Naive thymus-derived CD4-positive, alpha-beta T cell (primary cell): ENCODE measurements at regions not wholly inside any gene's neighbourhood (a gene's known extent, or its start where the extent isn't known, plus 50 kb on each side); places are given as distances from the start of the nearest gene placed in this dataset.
A peak's percentile ranks its signal among the peaks of the same experiment; 100 is the strongest.

Source experiments
- ATAC-seq: fragments of 150-1000 bp; cut with Tn5 transposase; 2 replicates; pipeline ENCODE4 v1.10.0; 2021; ENCODE audit warnings: mild to moderate bottlenecking, moderate library complexity
- CTCF ChIA-PET: fragments of 350-600 bp; sonication (Branson Sonifier 250); formaldehyde crosslinking; loops from one replicate; lab custom pipeline; 2021; ENCODE audit warnings: antibody characterized with exemption; lab: Charles Lee
- POLR2A ChIA-PET: fragments of 350-600 bp; sonication (Branson Sonifier 250); formaldehyde crosslinking; loops from one replicate; lab custom pipeline; 2021; ENCODE audit warnings: antibody characterized with exemption, inconsistent platforms; lab: Charles Lee
- DNase-seq, 9 donors: peaks; one replicate each; pipeline versions ENCODE4 v3.0.0 to v3.0.0-alpha.2; 2020 to 2022; ENCODE audit warnings: mixed read lengths in 1 of 9
- H3K27ac ChIP-seq: one replicate; pipeline ENCODE4 v1.7.0; 2013; ENCODE audit warnings: mild to moderate bottlenecking, low read depth, low read length, moderate library complexity
- H3K27me3 ChIP-seq, 2 donors: one replicate each; pipeline ENCODE4 v1.7.0; 2013; ENCODE audit warnings: low read length in 2 of 2, mild to moderate bottlenecking in 2 of 2, moderate library complexity in 2 of 2; ENCODE audit not compliant: control insufficient read depth in 2 of 2, insufficient read depth in 2 of 2
- H3K36me3 ChIP-seq, 3 experiments: 1 replicate in 2 of 3; 2 replicates in 1 of 3; pipeline ENCODE4 v1.7.0; 2013; ENCODE audit warnings: low read length in 3 of 3, mild to moderate bottlenecking in 3 of 3, moderate library complexity in 1 of 3; ENCODE audit not compliant: insufficient read depth in 3 of 3, control insufficient read depth in 2 of 3
- H3K4me1 ChIP-seq, 2 donors: one replicate each; pipeline ENCODE4 v1.7.0; 2013; ENCODE audit warnings: low read length in 2 of 2, mild to moderate bottlenecking in 2 of 2, moderate library complexity in 1 of 2; ENCODE audit not compliant: control insufficient read depth in 2 of 2, insufficient read depth in 2 of 2
- H3K4me3 ChIP-seq: 2 replicates; pipeline ENCODE4 v1.7.0; 2013; ENCODE audit warnings: mild to moderate bottlenecking, low read length
- H3K9me3 ChIP-seq, 3 experiments: 1 replicate in 2 of 3; 2 replicates in 1 of 3; pipeline ENCODE4 v1.7.0; 2013; ENCODE audit warnings: low read length in 3 of 3; ENCODE audit not compliant: control insufficient read depth in 2 of 3
- H3K27ac Mint-ChIP-seq, 9 donors: one replicate each; pipeline ENCODE4 v1.8.0; 2020 to 2022; ENCODE audit warnings: mixed read lengths in 9 of 9, mild to moderate bottlenecking in 8 of 9, moderate library complexity in 5 of 9, inconsistent platforms in 2 of 9
- H3K27me3 Mint-ChIP-seq, 5 donors: one replicate each; pipeline ENCODE4 v1.8.0; 2021 to 2022; ENCODE audit warnings: mixed read lengths in 5 of 5, mild to moderate bottlenecking in 1 of 5
- H3K36me3 Mint-ChIP-seq, 5 donors: one replicate each; pipeline ENCODE4 v1.8.0; 2020 to 2022; ENCODE audit warnings: mixed read lengths in 5 of 5, mild to moderate bottlenecking in 3 of 5, inconsistent platforms in 1 of 5
- H3K4me1 Mint-ChIP-seq, 7 donors: one replicate each; pipeline ENCODE4 v1.8.0; 2020 to 2022; ENCODE audit warnings: mixed read lengths in 7 of 7, mild to moderate bottlenecking in 3 of 7, inconsistent platforms in 1 of 7
- H3K4me3 Mint-ChIP-seq, 10 donors: one replicate each; pipeline ENCODE4 v1.8.0; 2020 to 2022; ENCODE audit warnings: mild to moderate bottlenecking in 10 of 10, mixed read lengths in 10 of 10, moderate library complexity in 6 of 10, inconsistent platforms in 2 of 10
- H3K9me3 Mint-ChIP-seq, 11 donors: one replicate each; pipeline ENCODE4 v1.8.0; 2020 to 2022; ENCODE audit warnings: mixed read lengths in 11 of 11, mild to moderate bottlenecking in 4 of 11, inconsistent platforms in 1 of 11, moderate library complexity in 1 of 11
- intact Hi-C, 2 donors: fragments of 100-400 bp; cut with micrococcal nuclease; formaldehyde crosslinking; loops; one replicate each; pipeline ENCODE4 v1.15.1; 2023

- H3K27ac Mint-ChIP-seq, result no peak overlapping the region
- Histone ChIP-seq H3K4me1 (no peaks in the 10 kb centered on the region), H3K9me3 (no peaks in the 10 kb centered on the region), H3K36me3 (no peaks in the 10 kb centered on the region), H3K4me3 (no peak overlapping the region), H3K27ac (no peak overlapping the region), H3K27me3 (no peaks in the 10 kb centered on the region)
- peaks cover 0 to 2% (median 0%) of the 10 kb centered on the region in 11 donors for H3K9me3 Mint-ChIP-seq
- ChIA-PET CTCF (no interaction called here), POLR2A (no interaction called here)
- ATAC-seq (no peak), DNase-seq (no peak)
- intact Hi-C loops, result no loop called here
- H3K4me1 Mint-ChIP-seq, result no peaks in the 10 kb centered on the region
- peaks cover 0 to 4% (median 0%) of the 10 kb centered on the region in 5 donors for H3K27me3 Mint-ChIP-seq
- H3K36me3 Mint-ChIP-seq, result no peaks in the 10 kb centered on the region
- H3K4me3 Mint-ChIP-seq, result no peak overlapping the region
These were observed 326.6 kb downstream of the LRIG3 start for GRCh38 chr12:58593557-58594304.

GRCh38 chr12:58596381-58596780 lies 323.9 kb downstream of the LRIG3 start:
- Mint-ChIP-seq H3K4me1 (no peaks in the 10 kb centered on the region), H3K9me3 (peaks cover 0 to 2% (median 0%) of the 10 kb centered on the region in 11 donors), H3K27me3 (peaks cover 0 to 4% (median 0%) of the 10 kb centered on the region in 5 donors), H3K27ac (no peak overlapping the region), H3K4me3 (no peak overlapping the region), H3K36me3 (no peaks in the 10 kb centered on the region)
- intact Hi-C loops, result no loop called here
- DNase-seq (no peak), ATAC-seq (no peak)
- ChIA-PET CTCF (no interaction called here), POLR2A (no interaction called here)
- H3K9me3 ChIP-seq, result no peaks in the 10 kb centered on the region
- no peaks in the 10 kb centered on the region for H3K36me3 ChIP-seq
- no peaks in the 10 kb centered on the region for H3K4me1 ChIP-seq
- H3K27me3 ChIP-seq, result no peaks in the 10 kb centered on the region
- H3K4me3 ChIP-seq, result no peak overlapping the region
- H3K27ac ChIP-seq, result no peak overlapping the region

GRCh38 chr12:58601529-58601928 lies 318.8 kb downstream of the LRIG3 start:
- Mint-ChIP-seq H3K27me3 (peaks cover 0 to 4% (median 0%) of the 10 kb centered on the region in 5 donors), H3K9me3 (peaks cover 0 to 7% (median 2%) of the 10 kb centered on the region in 11 donors), H3K4me1 (no peaks in the 10 kb centered on the region), H3K27ac (no peak overlapping the region), H3K36me3 (no peaks in the 10 kb centered on the region), H3K4me3 (no peak overlapping the region)
- CTCF ChIA-PET, result no interaction called here
- DNase-seq (no peak), ATAC-seq (no peak)
- POLR2A ChIA-PET, result no interaction called here
- no peaks in the 10 kb centered on the region for H3K27me3 ChIP-seq
- no peak overlapping the region for H3K27ac ChIP-seq
- H3K36me3 ChIP-seq, result no peaks in the 10 kb centered on the region
- intact Hi-C loops, result no loop called here
- H3K4me1 ChIP-seq, result no peaks in the 10 kb centered on the region
- no peaks in the 10 kb centered on the region for H3K9me3 ChIP-seq
- H3K4me3 ChIP-seq, result no peak overlapping the region

GRCh38 chr12:58602179-58602578 lies 318.1 kb downstream of the LRIG3 start:
- ATAC-seq (no peak), DNase-seq (no peak)
- Mint-ChIP-seq H3K27ac (no peak overlapping the region), H3K9me3 (peaks cover 0 to 7% (median under 1%) of the 10 kb centered on the region in 11 donors), H3K4me1 (no peaks in the 10 kb centered on the region), H3K36me3 (no peaks in the 10 kb centered on the region), H3K4me3 (no peak overlapping the region), H3K27me3 (peaks cover 0 to 3% (median 0%) of the 10 kb centered on the region in 5 donors)
- Histone ChIP-seq H3K36me3 (no peaks in the 10 kb centered on the region), H3K27ac (no peak overlapping the region), H3K27me3 (no peaks in the 10 kb centered on the region), H3K4me3 (no peak overlapping the region), H3K9me3 (no peaks in the 10 kb centered on the region), H3K4me1 (no peaks in the 10 kb centered on the region)
- ChIA-PET POLR2A (no interaction called here), CTCF (no interaction called here)
- intact Hi-C loops, result no loop called here

GRCh38 chr12:58602736-58603135 lies 317.6 kb downstream of the LRIG3 start:
- Histone ChIP-seq H3K27me3 (no peaks in the 10 kb centered on the region), H3K36me3 (no peaks in the 10 kb centered on the region), H3K27ac (no peak overlapping the region), H3K4me3 (no peak overlapping the region), H3K4me1 (no peaks in the 10 kb centered on the region), H3K9me3 (no peaks in the 10 kb centered on the region)
- ATAC-seq (no peak), DNase-seq (no peak)
- Mint-ChIP-seq H3K36me3 (no peaks in the 10 kb centered on the region), H3K4me1 (no peaks in the 10 kb centered on the region), H3K9me3 (peaks cover 0 to 7% (median 0%) of the 10 kb centered on the region in 11 donors), H3K4me3 (no peak overlapping the region), H3K27me3 (no peaks in the 10 kb centered on the region), H3K27ac (peak overlapping the region in 1 of 9 donors; percentile 17)
- ChIA-PET POLR2A (no interaction called here), CTCF (no interaction called here)
- intact Hi-C loops, result no loop called here

GRCh38 chr12:58607805-58608204 lies 312.5 kb downstream of the LRIG3 start:
- H3K36me3 ChIP-seq, result no peaks in the 10 kb centered on the region
- CTCF ChIA-PET, result no interaction called here
- Mint-ChIP-seq H3K4me3 (no peak overlapping the region), H3K4me1 (no peaks in the 10 kb centered on the region), H3K27ac (no peak overlapping the region), H3K9me3 (peaks cover 0 to 9% (median 5%) of the 10 kb centered on the region in 11 donors), H3K36me3 (no peaks in the 10 kb centered on the region), H3K27me3 (peaks cover 0 to 8% (median 0%) of the 10 kb centered on the region in 5 donors)
- H3K4me3 ChIP-seq, result no peak overlapping the region
- POLR2A ChIA-PET, result no interaction called here
- H3K27me3 ChIP-seq, result no peaks in the 10 kb centered on the region
- no peaks in the 10 kb centered on the region for H3K9me3 ChIP-seq
- ATAC-seq (no peak), DNase-seq (no peak)
- intact Hi-C loops, result no loop called here
- H3K4me1 ChIP-seq, result no peaks in the 10 kb centered on the region
- no peak overlapping the region for H3K27ac ChIP-seq

- DNase-seq (no peak), ATAC-seq (no peak)
- intact Hi-C loops, result no loop called here
- no peaks in the 10 kb centered on the region for H3K4me1 Mint-ChIP-seq
- no peaks in the 10 kb centered on the region for H3K27me3 ChIP-seq
- no peak overlapping the region for H3K27ac Mint-ChIP-seq
- no peak overlapping the region for H3K4me3 ChIP-seq
- H3K27me3 Mint-ChIP-seq, result peaks cover 0 to 10% (median 0%) of the 10 kb centered on the region in 5 donors
- no peak overlapping the region for H3K4me3 Mint-ChIP-seq
- no peaks in the 10 kb centered on the region for H3K36me3 Mint-ChIP-seq
- ChIA-PET CTCF (no interaction called here), POLR2A (no interaction called here)
- no peaks in the 10 kb centered on the region for H3K36me3 ChIP-seq
- H3K27ac ChIP-seq, result no peak overlapping the region
- H3K4me1 ChIP-seq, result no peaks in the 10 kb centered on the region
- peaks cover 0 to 9% (median 5%) of the 10 kb centered on the region in 11 donors for H3K9me3 Mint-ChIP-seq
- no peaks in the 10 kb centered on the region for H3K9me3 ChIP-seq
These were observed 311.6 kb downstream of the LRIG3 start for GRCh38 chr12:58608711-58609110.
